PFSK-1 (cell line): ENCODE measurements at regions not wholly inside any gene's neighbourhood (a gene's known extent, or its start where the extent isn't known, plus 50 kb on each side); places are given as distances from the start of the nearest gene placed in this dataset.

Experiments used
- POLR2AphosphoS5 ChIP-seq: IDR thresholded peaks from 2 replicates; pipeline ENCODE4 v1.6.1; 2012; ENCODE audit warnings: low read depth, mild to moderate bottlenecking, control low read depth, low read length, moderate library complexity
- SIN3A ChIP-seq: IDR thresholded peaks from 2 replicates; pipeline ENCODE4 v1.6.1; 2012; ENCODE audit warnings: mild to moderate bottlenecking, low read length, moderate library complexity, borderline replicate concordance; ENCODE audit not compliant: insufficient read depth
- TAF1 ChIP-seq: IDR thresholded peaks from 2 replicates; pipeline ENCODE4 v1.6.1; 2012; ENCODE audit warnings: low read length, control low read depth, borderline replicate concordance; ENCODE audit not compliant: insufficient read depth
- TF ChIP-seq, protein P1 (sequence below), 2 experiments: IDR thresholded peaks; 2 replicates each; pipeline versions ENCODE4 v1.6.1 to v1.8.0; 2011 to 2012; ENCODE audit warnings: low read depth in 2 of 2, low read length in 2 of 2, control low read depth in 1 of 2, inconsistent platforms in 1 of 2, mild to moderate bottlenecking in 1 of 2, moderate library complexity in 1 of 2; ENCODE audit not compliant: insufficient read depth in 1 of 2

- TF ChIP-seq, protein P1, sequence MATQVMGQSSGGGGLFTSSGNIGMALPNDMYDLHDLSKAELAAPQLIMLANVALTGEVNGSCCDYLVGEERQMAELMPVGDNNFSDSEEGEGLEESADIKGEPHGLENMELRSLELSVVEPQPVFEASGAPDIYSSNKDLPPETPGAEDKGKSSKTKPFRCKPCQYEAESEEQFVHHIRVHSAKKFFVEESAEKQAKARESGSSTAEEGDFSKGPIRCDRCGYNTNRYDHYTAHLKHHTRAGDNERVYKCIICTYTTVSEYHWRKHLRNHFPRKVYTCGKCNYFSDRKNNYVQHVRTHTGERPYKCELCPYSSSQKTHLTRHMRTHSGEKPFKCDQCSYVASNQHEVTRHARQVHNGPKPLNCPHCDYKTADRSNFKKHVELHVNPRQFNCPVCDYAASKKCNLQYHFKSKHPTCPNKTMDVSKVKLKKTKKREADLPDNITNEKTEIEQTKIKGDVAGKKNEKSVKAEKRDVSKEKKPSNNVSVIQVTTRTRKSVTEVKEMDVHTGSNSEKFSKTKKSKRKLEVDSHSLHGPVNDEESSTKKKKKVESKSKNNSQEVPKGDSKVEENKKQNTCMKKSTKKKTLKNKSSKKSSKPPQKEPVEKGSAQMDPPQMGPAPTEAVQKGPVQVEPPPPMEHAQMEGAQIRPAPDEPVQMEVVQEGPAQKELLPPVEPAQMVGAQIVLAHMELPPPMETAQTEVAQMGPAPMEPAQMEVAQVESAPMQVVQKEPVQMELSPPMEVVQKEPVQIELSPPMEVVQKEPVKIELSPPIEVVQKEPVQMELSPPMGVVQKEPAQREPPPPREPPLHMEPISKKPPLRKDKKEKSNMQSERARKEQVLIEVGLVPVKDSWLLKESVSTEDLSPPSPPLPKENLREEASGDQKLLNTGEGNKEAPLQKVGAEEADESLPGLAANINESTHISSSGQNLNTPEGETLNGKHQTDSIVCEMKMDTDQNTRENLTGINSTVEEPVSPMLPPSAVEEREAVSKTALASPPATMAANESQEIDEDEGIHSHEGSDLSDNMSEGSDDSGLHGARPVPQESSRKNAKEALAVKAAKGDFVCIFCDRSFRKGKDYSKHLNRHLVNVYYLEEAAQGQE (IDR thresholded peaks at IDR 0.05; ENCODE audit: insufficient read depth in 1 of 2, low read depth in 2 of 2, low read length in 2 of 2), result no peak
- TF ChIP-seq TAF1, result no peak
- no peak for TF ChIP-seq POLR2AphosphoS5
- no peak for TF ChIP-seq SIN3A
Observed at GRCh38 chr7:115368998-115369397, 447.1 kb downstream of the MDFIC start.
